ENCODE measurements at regions not wholly inside any gene's neighbourhood (a gene's known extent, or its start where the extent isn't known, plus 50 kb on each side); places are given as distances from the start of the nearest gene placed in this dataset.

- Histone ChIP-seq H3K4me3 (no peak overlapping the region), H3K27me3 (no peaks in the 10 kb centered on the region), H3K9me3 (no peaks in the 10 kb centered on the region), H3K4me1 (no peaks in the 10 kb centered on the region), H3K36me3 (no peaks in the 10 kb centered on the region), H3K27ac (no peak overlapping the region)
- TF ChIP-seq POLR2A (IDR thresholded peaks at IDR 0.05) (no peak), CTCF (IDR thresholded peaks at IDR 0.05) (no peak)
- DNase-seq = no peak
- intact Hi-C loops (cut with DNase I) = no loop called here
Observed at GRCh38 chr9:31112491-31112890, 1272.0 kb upstream of the ACO1 start.

GRCh38 chr9:31114346-31114745 lies 1270.1 kb upstream of the ACO1 start:
- Histone ChIP-seq H3K36me3 (no peaks in the 10 kb centered on the region), H3K27ac (no peak overlapping the region), H3K27me3 (no peaks in the 10 kb centered on the region), H3K4me1 (no peaks in the 10 kb centered on the region), H3K4me3 (no peak overlapping the region), H3K9me3 (no peaks in the 10 kb centered on the region)
- no peak for TF ChIP-seq POLR2A (IDR thresholded peaks at IDR 0.05)
- TF ChIP-seq CTCF (IDR thresholded peaks at IDR 0.05) = no peak
- DNase-seq = no peak
- WGBS, 2 donors = 83 to 85% methylated on average over 1 of the region's 1 CpG
- intact Hi-C loops (cut with DNase I) = no loop called here

- no peaks in the 10 kb centered on the region for H3K36me3 ChIP-seq
- no peaks in the 10 kb centered on the region for H3K9me3 ChIP-seq
- DNase-seq = no peak
- no peaks in the 10 kb centered on the region for H3K4me1 ChIP-seq
- WGBS, 2 donors = 39 to 40% methylated on average over 5 of the region's 5 CpGs
- intact Hi-C loops (cut with DNase I) = no loop called here
- no peak overlapping the region for H3K4me3 ChIP-seq
- H3K27ac ChIP-seq = no peak overlapping the region
- no peaks in the 10 kb centered on the region for H3K27me3 ChIP-seq
- no peak for TF ChIP-seq POLR2A (IDR thresholded peaks at IDR 0.05)
- TF ChIP-seq CTCF (IDR thresholded peaks at IDR 0.05) = peak in 4 of 6 experiments; percentile 16 to 39 (median 30)
Observed at GRCh38 chr9:31119890-31120454, 1264.5 kb upstream of the ACO1 start.

GRCh38 chr9:31124389-31124788 lies 1260.1 kb upstream of the ACO1 start:
- intact Hi-C loops (cut with DNase I) = no loop called here
- H3K36me3 ChIP-seq = no peaks in the 10 kb centered on the region
- no peaks in the 10 kb centered on the region for H3K9me3 ChIP-seq
- H3K4me3 ChIP-seq = no peak overlapping the region
- TF ChIP-seq POLR2A (IDR thresholded peaks at IDR 0.05) (no peak), CTCF (IDR thresholded peaks at IDR 0.05) (no peak)
- no peak for DNase-seq
- H3K27ac ChIP-seq = no peak overlapping the region
- H3K27me3 ChIP-seq = no peaks in the 10 kb centered on the region
- WGBS, 2 donors = 25 to 44% methylated on average over 1 of the region's 1 CpG
- H3K4me1 ChIP-seq = no peaks in the 10 kb centered on the region

- no peak for DNase-seq
- Histone ChIP-seq H3K4me3 (no peak overlapping the region), H3K27me3 (no peaks in the 10 kb centered on the region), H3K27ac (no peak overlapping the region), H3K36me3 (no peaks in the 10 kb centered on the region), H3K4me1 (no peaks in the 10 kb centered on the region), H3K9me3 (no peaks in the 10 kb centered on the region)
- intact Hi-C loops (cut with DNase I) = no loop called here
- 56 to 75% methylated on average over 3 of the region's 3 CpGs for WGBS, 2 donors
- TF ChIP-seq CTCF (IDR thresholded peaks at IDR 0.05) (no peak), POLR2A (IDR thresholded peaks at IDR 0.05) (no peak)
Observed at GRCh38 chr9:31135567-31135966, 1248.9 kb upstream of the ACO1 start.
